Stimulated activated CD8-positive, alpha-beta memory T cell treated with anti-CD3 and anti-CD28 coated beads, Interleukin-2, amount 100 ng/mL, for 1 hour (primary cell): ENCODE measurements at regions not wholly inside any gene's neighbourhood (a gene's known extent, or its start where the extent isn't known, plus 50 kb on each side); places are given as distances from the start of the nearest gene placed in this dataset.

Source experiments
- DNase-seq, 2 donors: peaks; one replicate each; pipeline ENCODE4 v3.0.0-alpha.2; 2020; ENCODE audit warnings: low read depth in 2 of 2

- DNase-seq, result no peak
These were observed 99.4 kb upstream of the SERP2 start for GRCh38 chr13:44273991-44274770.

DNA sequence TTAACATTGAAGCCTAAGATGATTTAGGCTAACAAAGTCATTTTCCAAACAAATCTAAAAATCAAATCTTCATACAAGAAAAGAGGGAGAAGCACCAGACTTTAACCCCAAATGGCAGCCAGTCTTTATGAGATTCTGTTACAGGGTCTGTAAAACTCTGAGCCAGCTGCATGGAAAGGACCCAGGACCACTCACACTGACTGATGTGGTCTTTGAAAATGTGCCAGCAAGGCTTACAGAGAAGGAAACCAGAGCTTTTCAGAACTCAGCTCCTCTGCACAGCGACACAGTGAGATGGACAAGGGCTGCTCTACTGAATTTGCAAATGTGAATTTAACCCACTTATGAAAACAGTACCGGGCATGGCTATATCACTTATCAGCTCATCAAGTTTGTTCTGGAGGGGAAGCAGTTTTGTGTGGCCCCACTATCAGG is 98.8 kb upstream of the SERP2 start:
- no peak for DNase-seq

DNA sequence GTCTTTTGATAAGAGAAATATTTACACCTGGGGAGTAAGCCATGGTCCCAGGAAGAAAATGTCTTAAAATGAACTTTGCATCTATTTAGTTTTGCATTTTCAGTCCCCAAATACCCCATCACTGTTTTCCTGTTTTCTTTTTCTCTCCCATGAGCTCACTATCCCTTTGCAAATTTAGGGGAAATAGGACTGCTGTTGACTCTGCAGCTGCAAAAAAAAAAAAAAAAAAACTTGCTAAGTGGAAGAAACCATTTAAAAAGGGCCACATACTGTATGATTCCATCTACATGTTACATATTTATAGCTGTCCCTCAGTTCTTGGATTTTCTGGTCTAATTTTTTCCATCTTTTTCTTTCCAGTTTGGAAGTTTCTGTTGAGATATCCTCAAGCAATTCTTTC is 98.2 kb upstream of the SERP2 start:
- DNase-seq, result no peak

GRCh38 chr13:44276061-44276460 is 97.6 kb upstream of the SERP2 start:
- no peak for DNase-seq

DNA sequence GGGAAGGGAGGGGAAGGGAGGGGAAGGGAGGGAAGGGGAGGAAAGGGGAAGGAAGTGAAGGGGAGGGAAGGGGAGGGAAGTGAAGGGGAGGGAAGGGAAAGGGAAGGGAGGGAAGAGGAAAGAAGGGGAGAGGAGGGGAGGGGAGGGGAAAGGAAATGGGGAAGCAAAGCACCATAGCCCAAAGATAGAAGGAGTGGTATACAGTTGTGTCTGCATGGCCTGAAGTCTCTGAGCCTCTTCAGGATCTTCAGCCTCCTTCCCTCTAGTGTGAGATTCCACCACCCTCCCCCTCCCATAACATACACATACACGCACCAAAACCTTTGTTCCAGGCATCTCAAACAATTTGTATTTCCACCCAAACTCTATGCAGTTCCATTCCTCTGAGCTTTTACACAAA is 96.2 kb upstream of the SERP2 start:
- no peak for DNase-seq

- no peak for DNase-seq
These were observed 95.5 kb upstream of the SERP2 start for GRCh38 chr13:44278166-44278565.

GRCh38 chr13:44280456-44280855 is 93.2 kb upstream of the SERP2 start:
- no peak for DNase-seq

GRCh38 chr13:44281252-44282000 is 92.2 kb upstream of the SERP2 start:
- DNase-seq, result no peak

GRCh38 chr13:44283600-44283999 is 90.0 kb upstream of the SERP2 start:
- DNase-seq, result no peak

DNA sequence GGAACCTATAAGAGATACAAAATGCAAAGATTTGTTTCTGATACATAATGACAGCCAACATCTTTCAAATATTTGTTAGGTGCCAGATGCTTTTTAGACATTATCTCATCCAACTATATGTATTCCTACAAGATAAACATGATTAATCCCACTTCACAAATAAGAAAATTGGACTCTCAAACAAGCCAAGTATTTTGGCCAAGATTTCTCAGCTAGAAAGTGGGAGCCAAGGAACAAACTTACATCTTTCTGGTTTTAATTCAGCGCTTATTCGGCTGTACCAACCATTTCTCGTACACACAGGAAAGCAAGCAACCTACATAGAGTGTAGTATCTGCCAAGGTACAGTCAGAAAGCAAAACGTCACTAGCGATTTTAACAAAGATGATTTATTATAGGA is 85.7 kb upstream of the SERP2 start:
- DNase-seq, result no peak

DNA sequence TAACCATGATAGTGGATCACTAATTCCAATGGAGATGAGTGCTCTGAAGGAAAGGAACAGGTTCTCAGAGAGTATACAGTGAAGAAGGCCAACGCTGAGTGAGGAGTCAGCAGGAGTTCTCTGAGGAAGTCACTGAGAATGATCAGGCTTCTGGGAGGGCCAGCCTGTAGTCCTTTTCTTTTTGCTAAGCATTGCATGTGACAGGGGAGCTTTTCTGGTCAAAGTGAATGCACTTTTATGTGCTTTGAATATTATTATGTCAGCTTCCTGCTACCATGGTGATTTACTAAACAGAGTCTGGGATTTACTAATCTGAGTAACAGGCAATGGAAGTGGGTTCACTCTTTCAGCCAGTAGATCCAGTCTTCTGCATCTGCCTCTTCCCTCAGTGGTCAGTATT is 81.1 kb upstream of the SERP2 start:
- no peak for DNase-seq

DNA sequence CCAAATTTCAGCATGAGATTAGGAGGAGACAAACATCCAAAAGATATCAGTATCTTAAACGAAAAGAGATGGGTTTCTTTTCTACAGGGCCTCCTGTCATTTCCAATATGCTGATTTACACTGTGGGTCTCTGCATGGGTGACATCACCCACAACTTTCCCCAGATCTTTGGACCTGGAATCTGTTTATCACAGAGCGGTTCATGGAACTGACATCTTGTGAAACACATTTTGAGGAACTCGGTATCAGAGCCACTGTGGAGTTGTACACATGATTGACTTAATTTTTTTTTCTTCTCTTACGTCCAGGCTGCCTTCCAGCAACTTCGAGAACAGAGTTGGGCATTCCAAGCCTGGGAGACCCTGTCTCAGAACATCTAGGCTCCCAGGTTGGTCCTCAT is 80.2 kb upstream of the SERP2 start:
- DNase-seq, result no peak

GRCh38 chr13:44293908-44294735 is 79.5 kb upstream of the SERP2 start:
- DNase-seq, result no peak

- DNase-seq, result no peak
These were observed 78.7 kb upstream of the SERP2 start for GRCh38 chr13:44294876-44295275.

DNA sequence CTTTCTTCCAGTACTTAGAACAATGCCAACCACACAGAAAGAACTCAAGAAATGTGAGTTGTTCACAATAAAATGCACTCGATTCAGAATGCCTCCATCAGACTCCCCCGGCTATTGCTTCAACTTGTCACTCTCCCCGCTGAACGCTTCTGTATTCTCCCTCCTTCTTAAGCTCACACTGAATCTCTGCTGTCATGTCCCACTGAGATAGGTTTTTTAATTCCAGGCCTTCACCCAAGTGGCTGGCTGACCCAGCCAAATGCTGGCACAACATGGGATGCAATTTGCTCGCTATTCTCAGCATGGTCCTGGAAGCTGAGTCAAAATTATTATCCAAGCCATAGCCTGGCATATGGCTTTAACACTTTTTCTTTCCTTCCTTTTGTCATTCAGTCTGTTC is 76.8 kb upstream of the SERP2 start:
- DNase-seq, result no peak

GRCh38 chr13:44298314-44298713 is 75.3 kb upstream of the SERP2 start:
- no peak for DNase-seq

DNA sequence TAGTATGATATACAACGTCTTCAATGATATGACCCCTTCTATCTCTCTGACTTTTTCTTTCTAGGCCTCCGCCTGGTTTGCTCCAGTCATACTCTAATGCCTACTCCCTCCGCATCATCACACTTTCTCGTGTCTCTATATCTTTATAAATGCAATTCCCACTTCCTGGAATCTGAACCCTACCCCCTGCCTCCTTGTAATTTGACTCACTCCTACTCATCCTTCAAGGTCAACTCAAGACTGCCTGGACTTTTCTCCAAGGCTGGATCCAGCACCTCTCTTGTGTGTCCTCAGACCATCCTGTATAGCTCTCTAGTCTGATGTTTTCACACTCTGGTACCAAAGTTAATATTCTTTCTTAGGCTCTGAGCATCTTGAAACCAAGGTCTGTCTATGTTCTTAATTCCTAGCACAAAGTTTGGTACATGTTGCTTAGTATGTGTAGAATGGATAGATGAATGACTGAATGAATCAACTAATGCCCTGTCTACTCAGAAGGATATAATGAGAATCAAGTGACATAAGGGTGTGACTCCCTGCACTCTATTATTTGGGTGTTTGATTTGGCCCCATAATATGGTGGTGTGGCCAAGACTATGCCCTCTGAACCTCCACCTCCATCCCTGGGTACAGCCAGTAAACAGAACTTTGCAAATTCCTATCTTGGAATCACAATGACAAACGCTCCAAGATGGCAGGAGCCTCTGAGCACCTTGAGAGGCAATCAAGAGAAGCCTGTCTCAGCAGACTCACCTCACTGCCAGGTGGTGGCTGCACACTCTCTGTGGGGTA is 74.3 kb upstream of the SERP2 start:
- DNase-seq, result no peak

DNA sequence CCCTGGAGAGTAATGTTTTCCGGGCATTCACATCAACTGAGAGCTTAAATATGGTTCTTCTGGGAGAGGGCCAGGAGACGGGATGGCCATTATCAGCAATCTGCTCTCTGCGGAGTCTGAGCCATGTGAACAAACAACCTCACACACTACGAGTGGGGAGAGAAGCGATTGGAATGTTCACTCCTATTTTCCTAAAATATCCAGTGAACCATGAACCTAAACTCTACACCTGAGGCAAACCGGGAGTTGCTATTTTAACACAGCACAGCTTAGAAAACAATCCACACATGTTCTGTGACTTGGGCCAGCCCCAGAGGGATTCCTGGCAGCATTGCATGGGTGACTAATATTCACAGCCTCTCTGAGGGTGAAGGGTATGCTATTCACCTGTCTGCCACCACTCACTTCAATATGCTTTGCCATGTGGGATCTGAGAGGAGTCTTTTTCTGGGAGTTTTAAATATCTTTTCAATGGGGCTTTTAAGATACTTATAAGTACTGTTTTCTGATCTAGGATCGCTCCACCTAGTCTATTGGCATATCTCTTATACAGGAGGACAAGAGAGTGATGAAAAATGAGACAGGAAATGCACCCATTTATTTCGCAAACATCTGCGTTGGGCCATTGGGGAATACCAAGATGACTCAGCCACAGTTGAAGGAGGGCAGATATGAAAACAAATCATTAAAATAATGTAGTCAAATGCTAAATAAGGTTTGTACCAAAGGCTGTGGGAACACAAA is 72.6 kb upstream of the SERP2 start:
- DNase-seq, result no peak

GRCh38 chr13:44301639-44302015 is 72.0 kb upstream of the SERP2 start:
- DNase-seq, result no peak

DNA sequence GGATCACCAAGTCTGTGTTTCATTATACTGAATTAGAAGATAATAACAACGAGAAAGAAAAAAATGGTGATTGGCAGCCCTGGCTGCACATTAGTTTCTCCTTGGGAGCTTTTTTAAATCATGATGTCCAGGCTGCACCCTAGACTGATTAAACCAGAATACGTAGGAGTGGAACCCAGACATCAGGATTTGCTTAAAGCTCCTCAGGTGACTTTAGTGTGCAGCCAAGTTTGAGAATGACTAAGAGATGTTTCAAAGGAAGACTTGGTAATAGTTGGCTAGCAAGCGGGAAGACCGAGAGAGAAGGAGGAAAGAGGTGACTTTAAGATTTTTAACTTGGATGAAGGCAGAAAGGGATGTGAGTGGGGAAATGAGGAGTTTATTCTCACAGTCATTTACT is 71.4 kb upstream of the SERP2 start:
- no peak for DNase-seq
